ENCODE measurements at regions not wholly inside any gene's neighbourhood (a gene's known extent, or its start where the extent isn't known, plus 50 kb on each side); places are given as distances from the start of the nearest gene placed in this dataset.

- TF ChIP-seq POLR2A (IDR thresholded peaks at IDR 0.05) (no peak), CTCF (IDR thresholded peaks at IDR 0.05) (no peak), EP300 (IDR thresholded peaks at IDR 0.05) (no peak)
Measured at GRCh38 chr17:77318021-77318420, 177.3 kb downstream of the SEC14L1 start.

All from upper lobe of left lung (tissue), 4 donors.